DOHH2 (cell line): ENCODE measurements at regions not wholly inside any gene's neighbourhood (a gene's known extent, or its start where the extent isn't known, plus 50 kb on each side); places are given as distances from the start of the nearest gene placed in this dataset.

Source experiments
- H3F3A ChIP-seq: fragments of 200-600 bp; sonication (generic), shearing (Covaris generic); 2 replicates; pipeline ENCODE4 v1.6.0; 2016; ENCODE audit warnings: antibody characterized with exemption, mild to moderate bottlenecking; ENCODE audit not compliant: control insufficient read depth, insufficient read depth
- H3K27ac ChIP-seq: fragments of 200-600 bp; sonication (generic); 2 replicates; pipeline ENCODE4 v1.5.1; 2014; ENCODE audit warnings: low read depth, mild to moderate bottlenecking, low read length, moderate library complexity
- H3K27me3 ChIP-seq: fragments of 200-600 bp; sonication (generic); 2 replicates; pipeline ENCODE4 v1.6.1; 2014; ENCODE audit warnings: mild to moderate bottlenecking, low read length, mixed read lengths; ENCODE audit not compliant: control insufficient read depth
- H3K36me3 ChIP-seq: fragments of 200-600 bp; sonication (generic); 2 replicates; pipeline ENCODE4 v1.6.1; 2014; ENCODE audit warnings: mild to moderate bottlenecking, low read length, moderate library complexity, mixed read lengths; ENCODE audit not compliant: control insufficient read depth
- H3K4me1 ChIP-seq: fragments of 200-600 bp; sonication (generic); 2 replicates; pipeline ENCODE4 v1.6.1; 2014; ENCODE audit warnings: mild to moderate bottlenecking, low read length, mixed read lengths; ENCODE audit not compliant: control insufficient read depth
- H3K4me2 ChIP-seq: fragments of 200-600 bp; sonication (generic); 2 replicates; pipeline ENCODE4 v1.6.0; 2014; ENCODE audit warnings: mild to moderate bottlenecking, low read length, moderate library complexity
- H3K4me3 ChIP-seq: fragments of 200-600 bp; sonication (generic); 2 replicates; pipeline ENCODE4 v1.5.1; 2014; ENCODE audit warnings: mild to moderate bottlenecking, low read length, mixed read lengths
- H3K79me2 ChIP-seq: fragments of 200-600 bp; sonication (generic); 2 replicates; pipeline ENCODE4 v1.6.1; 2014; ENCODE audit warnings: mild to moderate bottlenecking, low read length, mixed read lengths; ENCODE audit not compliant: control insufficient read depth
- H3K9me2 ChIP-seq: fragments of 200-600 bp; sonication (generic); replicated peaks from 2 replicates; pipeline ENCODE4 v1.6.1; 2014; ENCODE audit warnings: mild to moderate bottlenecking, low read length, mixed read lengths; ENCODE audit not compliant: control insufficient read depth
- H3K9me3 ChIP-seq: fragments of 200-600 bp; sonication (generic); 2 replicates; pipeline ENCODE4 v1.6.1; 2014; ENCODE audit warnings: antibody characterized with exemption, low read length, mixed read lengths; ENCODE audit not compliant: control insufficient read depth, insufficient read depth
- H4K20me1 ChIP-seq: fragments of 200-600 bp; sonication (generic); 2 replicates; pipeline ENCODE4 v1.6.0; 2014; ENCODE audit warnings: low read depth, mild to moderate bottlenecking, antibody characterized with exemption, low read length, moderate library complexity; ENCODE audit not compliant: control insufficient read depth, insufficient read depth
- CTCF ChIP-seq: fragments of 200-600 bp; sonication (generic); IDR thresholded peaks from one replicate; pipeline ENCODE4 v1.5.1; 2014; ENCODE audit warnings: antibody characterized with exemption, mild to moderate bottlenecking, low read depth, low read length; ENCODE audit not compliant: poor library complexity, severe bottlenecking
- EZH2phosphoT487 ChIP-seq: fragments of 200-600 bp; sonication (generic); IDR thresholded peaks from 2 replicates; pipeline ENCODE4 v1.6.1; 2017; ENCODE audit warnings: borderline replicate concordance, mild to moderate bottlenecking, antibody characterized with exemption, low read length, moderate library complexity, mixed read lengths

DNA sequence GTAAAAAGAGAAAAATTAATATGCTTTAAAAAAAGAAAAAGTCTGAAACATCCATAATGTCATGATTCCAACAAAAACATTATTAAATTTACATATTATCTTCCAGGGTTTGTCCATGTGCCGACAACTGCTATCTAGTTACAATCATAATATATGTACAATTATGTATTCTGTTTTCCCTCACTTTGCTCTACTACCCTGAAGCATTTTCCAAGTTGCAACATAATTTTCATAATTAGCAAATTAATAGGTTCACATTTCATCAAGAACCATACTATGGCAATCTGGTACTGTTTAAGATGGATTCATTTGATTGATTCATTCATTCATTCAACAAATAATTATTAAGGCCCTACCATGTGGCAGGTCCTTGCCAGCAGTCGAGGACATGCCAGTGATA lies 128.9 kb upstream of the LEF1 start:
- no peak overlapping the region for H3K4me2 ChIP-seq
- H3K9me3 ChIP-seq = no peaks in the 10 kb centered on the region
- H4K20me1 ChIP-seq = no peaks in the 10 kb centered on the region
- TF ChIP-seq CTCF (no peak), EZH2phosphoT487 (no peak)
- H3K4me3 ChIP-seq = no peak overlapping the region
- H3F3A ChIP-seq = no peaks in the 10 kb centered on the region
- H3K36me3 ChIP-seq = no peaks in the 10 kb centered on the region
- no peak overlapping the region for H3K27ac ChIP-seq
- H3K4me1 ChIP-seq = no peaks in the 10 kb centered on the region
- H3K9me2 ChIP-seq = no peaks in the 10 kb centered on the region
- H3K79me2 ChIP-seq = no peaks in the 10 kb centered on the region
- peaks cover 3% of the 10 kb centered on the region; the same call in 1 of the 2 replicates for H3K27me3 ChIP-seq

GRCh38 chr4:108292229-108292628 lies 123.5 kb upstream of the LEF1 start:
- peaks cover 3% of the 10 kb centered on the region; the same call in 1 of the 2 replicates for H3K27me3 ChIP-seq
- no peaks in the 10 kb centered on the region for H3K79me2 ChIP-seq
- H3K4me2 ChIP-seq = no peak overlapping the region
- no peaks in the 10 kb centered on the region for H4K20me1 ChIP-seq
- H3K4me1 ChIP-seq = no peaks in the 10 kb centered on the region
- no peaks in the 10 kb centered on the region for H3K9me2 ChIP-seq
- H3K36me3 ChIP-seq = no peaks in the 10 kb centered on the region
- no peaks in the 10 kb centered on the region for H3F3A ChIP-seq
- no peaks in the 10 kb centered on the region for H3K9me3 ChIP-seq
- no peak overlapping the region for H3K4me3 ChIP-seq
- no peak for TF ChIP-seq EZH2phosphoT487
- TF ChIP-seq CTCF = no peak
- H3K27ac ChIP-seq = no peak overlapping the region

GRCh38 chr4:108291137-108291536 lies 122.4 kb upstream of the LEF1 start:
- TF ChIP-seq EZH2phosphoT487 (no peak), CTCF (no peak)
- Histone ChIP-seq H3K27ac (no peak overlapping the region), H3F3A (no peaks in the 10 kb centered on the region)

More at GRCh38 chr4:108291137-108291536, 122.4 kb upstream of the LEF1 start:
- Histone ChIP-seq H3K27me3 (peaks cover 3% of the 10 kb centered on the region; the same call in 1 of the 2 replicates), H3K9me3 (no peaks in the 10 kb centered on the region), H3K36me3 (no peaks in the 10 kb centered on the region), H3K4me1 (no peaks in the 10 kb centered on the region), H4K20me1 (no peaks in the 10 kb centered on the region), H3K9me2 (no peaks in the 10 kb centered on the region), H3K79me2 (no peaks in the 10 kb centered on the region), H3K4me3 (no peak overlapping the region), H3K4me2 (no peak overlapping the region)
